ENCODE measurements at regions not wholly inside any gene's neighbourhood (a gene's known extent, or its start where the extent isn't known, plus 50 kb on each side); places are given as distances from the start of the nearest gene placed in this dataset.
A peak's percentile ranks its signal among the peaks of the same experiment; 100 is the strongest.

DNA sequence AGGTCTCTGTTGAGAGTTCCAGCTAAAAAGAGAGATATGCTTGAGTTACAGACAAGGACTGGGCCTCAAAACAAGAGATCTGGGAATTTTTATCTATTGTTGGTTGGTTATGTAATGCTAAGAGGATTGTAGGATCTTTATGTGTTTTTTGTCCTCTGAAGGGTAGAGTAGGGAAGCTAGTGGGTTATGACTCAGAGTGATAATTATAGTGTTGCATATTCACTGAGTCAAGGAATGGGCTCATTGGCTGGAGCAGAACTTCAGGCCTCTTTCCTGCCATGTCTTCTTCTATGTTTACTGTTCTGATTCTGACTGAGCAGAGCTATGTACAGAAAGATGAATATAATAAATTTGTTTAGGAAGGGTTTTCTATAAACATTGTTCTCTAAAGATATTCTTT is 66.1 kb upstream of the NOX3 start:
- TF ChIP-seq, protein P1, sequence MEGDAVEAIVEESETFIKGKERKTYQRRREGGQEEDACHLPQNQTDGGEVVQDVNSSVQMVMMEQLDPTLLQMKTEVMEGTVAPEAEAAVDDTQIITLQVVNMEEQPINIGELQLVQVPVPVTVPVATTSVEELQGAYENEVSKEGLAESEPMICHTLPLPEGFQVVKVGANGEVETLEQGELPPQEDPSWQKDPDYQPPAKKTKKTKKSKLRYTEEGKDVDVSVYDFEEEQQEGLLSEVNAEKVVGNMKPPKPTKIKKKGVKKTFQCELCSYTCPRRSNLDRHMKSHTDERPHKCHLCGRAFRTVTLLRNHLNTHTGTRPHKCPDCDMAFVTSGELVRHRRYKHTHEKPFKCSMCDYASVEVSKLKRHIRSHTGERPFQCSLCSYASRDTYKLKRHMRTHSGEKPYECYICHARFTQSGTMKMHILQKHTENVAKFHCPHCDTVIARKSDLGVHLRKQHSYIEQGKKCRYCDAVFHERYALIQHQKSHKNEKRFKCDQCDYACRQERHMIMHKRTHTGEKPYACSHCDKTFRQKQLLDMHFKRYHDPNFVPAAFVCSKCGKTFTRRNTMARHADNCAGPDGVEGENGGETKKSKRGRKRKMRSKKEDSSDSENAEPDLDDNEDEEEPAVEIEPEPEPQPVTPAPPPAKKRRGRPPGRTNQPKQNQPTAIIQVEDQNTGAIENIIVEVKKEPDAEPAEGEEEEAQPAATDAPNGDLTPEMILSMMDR (IDR thresholded peaks at IDR 0.05; ENCODE audit: insufficient read depth, low read length, severe bottlenecking) = no peak
- Histone ChIP-seq H3K36me3 (ENCODE audit: control insufficient read depth, insufficient read depth, low read length) (no peaks in the 10 kb centered on the region), H3K27me3 (ENCODE audit: control insufficient read depth, insufficient read depth, low read length) (no peaks in the 10 kb centered on the region), H3K4me3 (ENCODE audit: low read depth, low read length) (no peak overlapping the region)
- DNase-seq (ENCODE audit: low read depth) (peak; percentile 35), FAIRE-seq (no peak)

DNA sequence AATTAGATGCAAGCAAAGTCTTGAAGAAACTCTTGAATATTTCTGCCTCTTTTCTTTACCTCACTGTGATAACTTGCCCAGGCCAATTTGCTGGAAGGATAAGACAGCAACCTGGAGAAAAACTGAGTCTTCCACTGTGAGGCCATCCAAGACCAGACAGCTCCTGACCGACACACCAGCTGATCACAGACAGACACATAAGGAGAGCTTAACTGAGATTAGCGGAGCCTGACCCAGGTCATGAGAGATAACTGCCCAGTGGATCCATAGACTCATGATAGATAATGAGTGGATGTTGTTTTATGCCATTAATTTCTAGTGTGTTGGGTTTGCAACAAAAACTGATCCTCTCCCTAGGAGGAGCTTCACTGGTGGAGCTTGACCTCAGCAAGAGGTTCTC is 64.4 kb upstream of the NOX3 start:
- TF ChIP-seq, protein P1 (IDR thresholded peaks at IDR 0.05; ENCODE audit: insufficient read depth, low read length, severe bottlenecking) = no peak
- Histone ChIP-seq H3K27me3 (ENCODE audit: control insufficient read depth, insufficient read depth, low read length) (no peaks in the 10 kb centered on the region), H3K4me3 (ENCODE audit: low read depth, low read length) (no peak overlapping the region), H3K36me3 (ENCODE audit: control insufficient read depth, insufficient read depth, low read length) (no peaks in the 10 kb centered on the region)
- FAIRE-seq = peak; percentile 23
- no peak for DNase-seq (ENCODE audit: low read depth)

DNA sequence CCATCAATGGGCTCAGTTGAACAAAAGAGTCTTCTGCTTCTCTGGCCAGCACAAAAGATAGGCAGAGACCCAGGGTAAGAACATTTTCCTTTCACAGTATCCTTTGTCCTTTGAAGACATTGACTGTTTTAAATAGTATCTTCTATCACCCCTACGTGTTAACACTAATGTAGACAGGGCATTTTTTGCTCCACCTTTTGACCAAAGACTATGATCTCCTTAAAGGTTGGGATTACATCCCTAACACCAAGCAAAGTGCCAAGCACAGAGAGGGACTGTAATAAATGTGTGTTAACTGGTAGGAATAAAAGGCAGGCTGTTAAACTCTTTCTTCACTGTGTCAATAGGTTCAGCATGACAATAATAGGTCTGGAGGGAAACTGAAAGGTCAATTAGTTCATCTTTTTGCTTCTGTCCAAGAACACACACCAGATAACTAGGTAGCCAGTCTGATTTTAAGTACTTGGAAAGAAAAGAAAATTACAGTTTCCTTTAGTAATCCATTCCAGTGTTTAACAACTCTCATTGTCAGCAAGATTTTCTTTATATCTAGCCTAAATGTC is 63.6 kb upstream of the NOX3 start:
- Histone ChIP-seq H3K36me3 (ENCODE audit: control insufficient read depth, insufficient read depth, low read length) (no peaks in the 10 kb centered on the region), H3K27me3 (ENCODE audit: control insufficient read depth, insufficient read depth, low read length) (no peaks in the 10 kb centered on the region), H3K4me3 (ENCODE audit: low read depth, low read length) (no peak overlapping the region)
- TF ChIP-seq, protein P1 (IDR thresholded peaks at IDR 0.05; ENCODE audit: insufficient read depth, low read length, severe bottlenecking) = no peak
- DNase-seq (ENCODE audit: low read depth) = no peak
- FAIRE-seq = no peak

DNA sequence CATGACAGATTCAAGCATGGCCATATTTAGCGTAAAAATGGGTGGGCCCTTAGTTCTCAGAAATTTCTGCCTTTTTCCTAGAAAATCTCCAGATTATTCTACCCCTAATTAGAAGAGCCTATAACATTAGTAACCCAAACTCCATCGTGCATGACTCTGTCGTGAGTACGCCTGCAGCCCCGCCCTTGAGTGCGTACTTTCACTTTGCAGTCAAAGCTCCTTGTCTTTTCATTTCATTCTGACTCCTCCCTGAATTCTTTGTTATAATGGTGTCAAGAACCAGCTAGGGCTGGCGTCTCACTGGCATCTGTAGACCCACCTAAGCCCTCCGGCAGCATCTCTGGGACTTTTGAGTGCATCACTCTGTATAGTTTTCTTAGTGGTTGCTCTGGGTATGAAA is 61.7 kb upstream of the NOX3 start:
- FAIRE-seq = no peak
- Histone ChIP-seq H3K36me3 (ENCODE audit: control insufficient read depth, insufficient read depth, low read length) (no peaks in the 10 kb centered on the region), H3K27me3 (ENCODE audit: control insufficient read depth, insufficient read depth, low read length) (no peaks in the 10 kb centered on the region), H3K4me3 (ENCODE audit: low read depth, low read length) (no peak overlapping the region)
- no peak for DNase-seq (ENCODE audit: low read depth)
- TF ChIP-seq, protein P1 (IDR thresholded peaks at IDR 0.05; ENCODE audit: insufficient read depth, low read length, severe bottlenecking) = no peak

DNA sequence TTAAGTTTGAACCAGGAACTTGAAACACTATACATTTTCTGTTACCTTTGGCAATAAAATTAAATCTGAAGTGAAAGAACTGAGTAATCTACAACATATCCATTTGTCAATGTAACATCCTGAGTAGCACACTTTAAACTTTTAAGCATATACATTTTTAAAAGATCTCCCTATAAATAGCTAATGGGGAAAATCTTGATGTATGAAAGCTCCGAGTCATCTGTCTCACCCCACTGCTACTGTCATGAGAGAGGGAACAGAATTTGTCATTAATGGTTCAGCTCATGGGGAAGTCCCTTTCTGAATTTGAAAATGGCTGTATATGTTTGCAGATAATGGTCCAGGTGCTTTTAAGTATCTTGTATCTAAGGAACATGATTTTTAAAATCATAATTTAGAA is 55.2 kb upstream of the NOX3 start:
- FAIRE-seq (no peak), DNase-seq (ENCODE audit: low read depth) (no peak)
- TF ChIP-seq, protein P1 (IDR thresholded peaks at IDR 0.05; ENCODE audit: insufficient read depth, low read length, severe bottlenecking) = no peak

More for the DNA sequence above, 55.2 kb upstream of the NOX3 start:
- Histone ChIP-seq H3K4me3 (ENCODE audit: low read depth, low read length) (no peak overlapping the region), H3K36me3 (ENCODE audit: control insufficient read depth, insufficient read depth, low read length) (no peaks in the 10 kb centered on the region), H3K27me3 (ENCODE audit: control insufficient read depth, insufficient read depth, low read length) (peaks cover 1% of the 10 kb centered on the region)
